ENCODE measurements at regions not wholly inside any gene's neighbourhood (a gene's known extent, or its start where the extent isn't known, plus 50 kb on each side); places are given as distances from the start of the nearest gene placed in this dataset.
"Not testable (repeated sequence)": the region's sequence is repeated elsewhere in the genome, so short reads cannot be mapped to it uniquely, and the experiment has no call there.

GRCh38 chr6:86756640-86757229, 180.6 kb upstream of the HTR1E start:
- no peak for TF ChIP-seq CTCF (IDR thresholded peaks at IDR 0.05; ENCODE audit: control insufficient read depth, extremely low read depth, insufficient read depth)
- DNase-seq (ENCODE audit: low read depth), result no peak
- H3K4me3 ChIP-seq (ENCODE audit: low read depth, low read length), result no peak overlapping the region

- H3K4me3 ChIP-seq (ENCODE audit: low read depth, low read length), result no peak overlapping the region
- TF ChIP-seq CTCF (IDR thresholded peaks at IDR 0.05; ENCODE audit: control insufficient read depth, extremely low read depth, insufficient read depth), result no peak
- no peak for DNase-seq (ENCODE audit: low read depth)
Measured at GRCh38 chr6:86744048-86744447, 193.3 kb upstream of the HTR1E start.

- TF ChIP-seq CTCF (IDR thresholded peaks at IDR 0.05; ENCODE audit: control insufficient read depth, extremely low read depth, insufficient read depth), result no peak
- no peak for DNase-seq (ENCODE audit: low read depth)
- H3K4me3 ChIP-seq (ENCODE audit: low read depth, low read length), result no peak overlapping the region
Measured at GRCh38 chr6:86738078-86738477, 199.2 kb upstream of the HTR1E start.

- DNase-seq (ENCODE audit: low read depth); H3K4me3 ChIP-seq (ENCODE audit: low read depth, low read length): not testable (repeated sequence)
Measured at GRCh38 chr6:86731631-86732030, 205.7 kb upstream of the HTR1E start.

GRCh38 chr6:86730772-86731171, 206.6 kb upstream of the HTR1E start:
- H3K4me3 ChIP-seq (ENCODE audit: low read depth, low read length); DNase-seq (ENCODE audit: low read depth): not testable (repeated sequence)

GRCh38 chr6:86730216-86730615, 207.1 kb upstream of the HTR1E start:
- H3K4me3 ChIP-seq (ENCODE audit: low read depth, low read length), result no peak overlapping the region
- no peak for TF ChIP-seq CTCF (IDR thresholded peaks at IDR 0.05; ENCODE audit: control insufficient read depth, extremely low read depth, insufficient read depth)

GRCh38 chr6:86728976-86729375, 208.4 kb upstream of the HTR1E start:
- H3K4me3 ChIP-seq (ENCODE audit: low read depth, low read length), result no peak overlapping the region
- DNase-seq (ENCODE audit: low read depth), result no peak
- TF ChIP-seq CTCF (IDR thresholded peaks at IDR 0.05; ENCODE audit: control insufficient read depth, extremely low read depth, insufficient read depth), result no peak

More at GRCh38 chr6:86730216-86730615, 207.1 kb upstream of the HTR1E start:
- DNase-seq (ENCODE audit: low read depth), result no peak

- no peak for DNase-seq (ENCODE audit: low read depth)
- TF ChIP-seq CTCF (IDR thresholded peaks at IDR 0.05; ENCODE audit: control insufficient read depth, extremely low read depth, insufficient read depth), result no peak
- H3K4me3 ChIP-seq (ENCODE audit: low read depth, low read length), result no peak overlapping the region
Measured at GRCh38 chr6:86724695-86725094, 212.6 kb upstream of the HTR1E start.
